ENCODE measurements at regions not wholly inside any gene's neighbourhood (a gene's known extent, or its start where the extent isn't known, plus 50 kb on each side); places are given as distances from the start of the nearest gene placed in this dataset.

DNA sequence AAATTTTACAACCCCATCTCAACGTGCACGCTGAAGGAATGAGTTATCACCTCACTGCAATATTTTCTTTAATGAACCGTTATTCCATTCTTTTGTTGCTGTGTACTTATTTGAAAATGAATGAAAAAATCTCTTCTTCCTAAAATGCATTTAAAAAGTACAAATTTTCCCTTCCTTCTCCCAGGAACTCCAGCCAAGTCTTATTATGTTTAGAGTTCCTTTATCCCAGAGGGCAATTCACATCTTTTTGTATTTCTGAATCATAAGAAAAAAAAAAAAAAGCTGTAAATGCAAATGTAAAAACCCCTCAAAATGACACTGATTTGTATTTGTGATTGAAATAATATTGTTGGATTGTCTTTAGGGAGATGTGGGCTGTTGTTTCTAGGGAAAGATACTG lies 2194.3 kb upstream of the CELF4 start:
- no peak for DNase-seq

DNA sequence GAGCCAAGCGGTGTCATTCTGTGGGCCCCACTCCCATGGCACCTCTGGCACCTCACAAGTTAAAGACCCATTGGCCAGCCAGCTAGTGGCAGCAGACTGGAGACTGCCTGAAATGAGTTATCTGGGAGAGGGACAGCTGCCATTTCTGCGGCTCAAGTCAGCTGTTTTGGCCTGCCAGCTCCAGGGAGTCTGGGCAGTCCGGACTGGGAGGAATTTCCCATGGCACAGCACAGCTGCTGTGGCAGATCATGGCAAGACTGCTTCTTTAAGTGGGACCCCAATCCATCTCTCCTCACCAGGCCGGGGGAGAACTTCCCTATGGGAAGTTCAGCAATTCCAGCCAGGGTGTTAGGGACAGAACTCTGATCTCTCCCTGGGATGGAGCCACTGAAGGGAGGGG lies 2187.6 kb upstream of the CELF4 start:
- DNase-seq = no peak

DNA sequence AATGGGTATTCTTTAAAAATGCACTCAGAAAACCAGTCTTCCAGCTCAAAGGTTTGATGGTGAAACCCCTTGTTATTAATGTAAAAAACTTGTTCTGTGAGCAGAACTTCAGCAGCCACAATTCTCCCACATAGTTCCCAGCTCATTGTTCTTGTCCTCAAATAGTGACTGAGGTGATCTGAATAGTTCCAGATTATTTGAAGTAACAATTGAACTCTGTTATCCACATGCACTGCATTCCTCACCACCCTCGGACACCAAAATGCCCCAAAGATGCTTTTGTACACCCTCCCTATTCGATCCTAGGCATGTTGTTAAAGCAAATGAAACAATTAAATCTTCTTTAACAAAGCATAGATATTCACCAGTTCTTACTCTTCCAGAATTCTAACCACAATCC lies 2186.8 kb upstream of the CELF4 start:
- no peak for DNase-seq

DNA sequence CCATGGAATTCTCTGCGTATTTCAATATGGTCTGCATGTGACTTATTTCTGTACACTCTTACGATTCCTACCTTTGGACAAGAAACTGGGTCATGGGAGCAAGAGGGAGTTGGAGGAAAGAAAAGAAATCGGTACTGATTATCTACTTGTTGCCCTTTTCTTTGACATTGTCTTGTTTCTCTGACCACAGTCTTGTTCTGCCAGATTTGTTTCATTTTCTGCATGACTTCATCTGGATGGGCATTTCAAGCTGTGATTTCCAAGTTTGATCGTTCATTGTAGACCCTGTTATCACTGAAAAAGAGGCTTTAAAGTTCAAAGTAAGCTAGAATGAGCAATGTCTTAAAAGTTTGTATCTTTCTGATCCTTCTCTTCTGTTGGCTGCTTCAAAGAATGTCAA lies 2186.3 kb upstream of the CELF4 start:
- no peak for DNase-seq

DNA sequence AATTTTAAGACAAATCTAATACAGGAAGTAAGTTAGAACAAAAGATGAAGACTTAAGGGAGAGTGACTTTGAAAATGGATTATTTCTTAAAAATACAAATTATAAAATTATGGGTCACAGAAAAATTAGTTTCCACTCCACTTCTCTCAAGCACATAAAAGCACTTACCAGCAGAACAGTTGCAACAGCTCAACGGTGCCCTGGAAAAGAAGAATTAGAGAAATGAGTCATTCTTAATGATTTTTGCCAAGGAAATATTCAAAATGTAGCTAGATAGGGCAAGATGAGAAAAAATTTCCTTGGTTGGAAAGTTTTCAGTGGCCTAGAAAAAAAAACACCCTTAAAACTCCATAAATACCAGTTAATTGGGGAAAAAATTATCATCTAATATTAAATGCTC lies 2185.6 kb upstream of the CELF4 start:
- no peak for DNase-seq

DNA sequence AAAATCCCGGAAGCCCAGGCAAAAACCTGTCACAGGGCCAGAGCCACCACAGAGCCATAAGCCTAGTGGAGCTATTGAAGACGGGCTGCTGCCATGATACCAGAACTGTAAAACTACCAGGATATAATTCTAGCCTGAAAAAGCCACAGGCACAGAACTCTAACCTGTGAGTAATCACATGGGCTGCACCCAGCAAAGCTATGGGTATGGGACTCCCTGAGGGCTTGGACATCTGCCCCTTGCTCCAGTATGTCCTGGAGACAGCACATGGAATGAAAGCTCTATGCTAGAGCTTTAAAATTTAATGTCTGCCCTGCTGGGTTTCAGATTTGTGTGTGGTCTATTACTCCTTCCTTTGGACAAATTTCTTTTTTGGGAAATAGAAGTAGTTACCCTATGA lies 2183.6 kb upstream of the CELF4 start:
- DNase-seq = no peak

DNA sequence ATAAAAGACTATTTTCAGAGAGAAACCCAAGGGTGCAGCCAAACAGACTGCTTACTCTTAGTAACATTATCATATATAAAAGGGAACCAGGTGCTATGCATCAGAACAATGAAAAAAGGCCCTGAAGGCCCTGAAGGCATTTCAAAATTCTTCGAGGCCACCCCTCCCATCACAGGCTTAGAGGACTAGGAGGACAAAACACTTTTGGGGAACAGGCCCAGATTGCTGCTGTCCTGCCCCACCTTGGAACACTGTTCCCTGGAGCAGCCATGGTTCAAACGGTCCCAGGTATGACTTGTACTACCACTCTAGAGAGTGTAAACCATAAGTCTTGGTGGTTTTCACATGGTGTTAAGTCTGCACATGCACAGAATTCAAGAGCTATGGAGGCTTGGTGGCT lies 2183.1 kb upstream of the CELF4 start:
- no peak for DNase-seq

DNA sequence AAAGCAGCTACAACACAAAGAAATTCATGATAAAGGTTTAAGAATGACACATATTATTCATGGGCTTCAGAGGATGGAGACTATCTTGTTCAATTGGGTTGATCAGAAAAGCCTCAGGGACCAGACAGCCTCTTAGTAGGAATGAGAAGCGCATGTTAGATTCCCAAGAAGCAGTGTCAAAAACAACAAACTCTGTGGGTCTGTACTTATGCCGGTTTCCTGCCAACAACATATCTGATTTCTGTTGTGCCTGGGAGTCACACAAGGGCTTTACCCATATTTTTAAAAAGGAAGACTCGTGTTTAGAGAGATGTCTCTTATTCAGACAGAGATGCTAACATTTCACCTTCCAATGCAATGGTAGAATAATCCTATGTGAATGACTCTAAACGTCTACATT lies 2180.6 kb upstream of the CELF4 start:
- no peak for DNase-seq

DNA sequence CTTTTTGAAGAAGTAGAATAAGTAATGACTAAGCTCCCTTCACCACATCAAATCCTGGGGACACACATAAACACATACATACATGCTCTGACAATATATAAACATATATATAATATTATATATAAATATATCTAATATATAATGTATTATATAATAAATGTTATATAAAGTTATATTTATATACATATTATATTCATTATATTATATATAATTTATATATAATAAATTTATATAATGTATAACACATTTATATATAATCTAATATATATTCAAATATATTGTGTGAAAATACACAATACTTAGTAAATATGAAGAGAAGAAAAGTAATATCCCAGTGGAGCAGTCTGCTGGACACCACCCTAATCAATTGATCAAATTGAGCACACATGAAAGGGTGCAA lies 2177.9 kb upstream of the CELF4 start:
- no peak for DNase-seq

DNA sequence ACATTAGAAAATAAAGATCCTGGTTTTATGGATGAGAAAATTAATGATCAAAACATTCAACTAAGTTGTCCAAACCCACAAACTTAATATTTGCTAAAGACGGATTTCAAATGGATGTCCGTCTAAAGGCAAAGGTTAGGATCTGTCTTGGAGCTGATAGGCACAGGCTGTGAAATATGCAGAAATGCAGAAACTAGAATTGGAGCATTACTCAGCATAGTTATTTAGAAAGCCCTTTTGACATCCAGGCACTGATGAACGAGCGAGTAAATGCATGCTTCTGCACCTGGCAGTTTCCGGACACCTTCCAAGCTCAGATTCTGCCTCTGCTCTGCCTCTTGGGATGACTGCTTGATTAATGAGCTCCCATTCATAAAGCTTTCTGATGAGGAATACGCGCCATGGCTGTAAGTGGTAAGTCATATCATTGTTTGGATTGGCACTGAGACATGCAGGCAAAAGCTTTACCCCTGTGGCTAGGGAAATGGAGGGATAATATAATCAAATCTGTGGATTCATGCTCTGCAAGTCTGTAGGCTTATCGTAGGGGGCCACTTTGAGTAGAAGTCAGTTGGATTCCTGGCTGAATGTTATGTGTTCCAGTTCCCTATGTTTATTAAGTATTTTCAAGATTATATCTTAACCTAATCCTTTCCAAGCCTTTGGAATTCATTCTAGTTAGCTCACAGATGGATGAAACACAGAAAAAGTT lies 2176.3 kb upstream of the CELF4 start:
- no peak for DNase-seq

DNA sequence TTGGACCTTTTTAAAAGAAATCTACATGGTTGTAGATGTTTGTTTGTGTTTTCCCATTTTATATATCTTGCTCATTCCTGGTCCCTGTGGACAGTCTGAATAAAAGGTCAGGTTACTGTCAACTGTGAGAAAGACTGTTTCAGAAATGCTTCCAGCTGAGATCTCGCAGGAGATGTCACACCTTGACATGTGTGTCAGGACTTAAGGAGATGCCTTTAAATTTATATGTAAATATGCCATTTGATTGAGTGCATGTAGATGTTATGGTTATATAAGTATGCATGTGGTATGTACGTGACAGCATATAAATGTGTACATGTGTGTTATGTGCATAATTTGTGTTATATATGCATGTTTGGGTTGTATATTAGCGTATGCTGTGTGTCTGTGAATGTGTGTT lies 2172.3 kb upstream of the CELF4 start:
- no peak for DNase-seq

DNA sequence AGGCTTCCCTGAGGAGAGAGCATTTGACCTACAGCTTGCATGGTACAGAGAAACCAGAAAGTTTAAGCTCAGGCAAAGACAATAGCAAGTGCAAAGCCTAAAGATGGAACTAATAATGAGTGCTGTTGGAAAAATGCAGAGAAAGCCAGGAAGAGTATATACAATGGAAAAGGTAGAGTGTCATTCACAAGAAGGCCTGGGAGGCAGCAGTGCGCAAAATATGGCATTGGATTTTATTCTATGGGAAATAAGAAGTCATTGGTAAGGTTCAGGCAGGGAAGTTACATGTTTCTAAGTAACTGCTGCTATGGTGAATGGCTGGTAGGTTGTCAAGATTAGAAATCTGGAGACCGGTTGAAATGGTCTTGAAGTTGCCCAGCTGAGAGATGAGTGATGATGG lies 2167.3 kb upstream of the CELF4 start:
- no peak for DNase-seq

DNA sequence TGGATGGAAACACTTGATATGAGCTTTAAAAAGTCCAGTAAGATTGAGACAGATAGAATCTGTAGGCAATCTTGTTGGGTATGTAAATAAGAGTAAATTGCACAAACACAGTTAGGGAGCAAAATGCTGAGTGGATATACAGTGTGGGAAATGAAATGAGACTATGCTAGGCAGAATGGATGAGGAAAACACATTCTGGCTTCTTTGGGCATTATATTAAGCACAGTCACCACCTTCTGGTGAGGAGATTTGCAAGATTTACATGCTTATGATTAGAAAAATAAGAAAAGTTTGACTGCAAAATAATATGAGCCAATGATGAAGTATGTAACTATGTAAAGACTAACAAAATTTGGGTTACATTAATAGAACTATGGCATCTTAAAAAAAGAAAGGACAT lies 2165.0 kb upstream of the CELF4 start:
- no peak for DNase-seq

DNA sequence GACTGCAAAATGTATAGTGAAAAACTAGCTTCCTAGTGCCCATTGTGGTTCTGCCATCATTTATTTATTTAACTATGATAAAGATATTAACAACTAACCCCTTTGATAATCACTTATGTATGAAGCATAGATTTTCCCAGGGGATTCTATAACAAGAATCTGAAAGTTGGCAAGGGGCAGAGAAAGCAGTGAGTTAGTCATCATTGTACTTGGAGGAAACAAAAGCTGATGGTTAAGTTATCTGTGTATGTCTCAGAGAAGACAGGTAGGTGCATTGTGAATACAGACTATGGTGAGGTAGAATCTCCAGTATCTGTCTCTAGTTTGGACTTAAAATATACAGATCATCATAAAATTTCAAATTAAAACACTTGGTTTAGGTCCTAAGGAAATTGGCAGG lies 2159.1 kb upstream of the CELF4 start:
- DNase-seq = no peak

DNA sequence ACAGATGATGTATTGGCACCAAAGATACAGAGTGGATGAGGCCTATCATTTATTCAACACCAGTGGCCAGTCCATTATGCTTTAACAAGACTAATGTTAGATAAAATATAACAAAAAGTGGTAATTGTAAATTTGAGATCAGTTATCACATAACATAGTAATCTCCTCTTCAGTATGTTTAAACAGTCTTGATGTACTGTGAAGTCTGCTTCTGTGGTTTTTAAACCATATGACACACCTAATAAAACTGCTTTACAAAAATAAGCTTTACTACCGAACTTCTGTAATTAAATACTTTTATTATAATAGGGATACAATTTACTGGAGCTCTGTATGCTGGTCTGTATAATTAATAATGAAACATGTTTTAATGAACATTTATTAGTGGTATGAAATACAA lies 2156.1 kb upstream of the CELF4 start:
- DNase-seq = no peak

DNA sequence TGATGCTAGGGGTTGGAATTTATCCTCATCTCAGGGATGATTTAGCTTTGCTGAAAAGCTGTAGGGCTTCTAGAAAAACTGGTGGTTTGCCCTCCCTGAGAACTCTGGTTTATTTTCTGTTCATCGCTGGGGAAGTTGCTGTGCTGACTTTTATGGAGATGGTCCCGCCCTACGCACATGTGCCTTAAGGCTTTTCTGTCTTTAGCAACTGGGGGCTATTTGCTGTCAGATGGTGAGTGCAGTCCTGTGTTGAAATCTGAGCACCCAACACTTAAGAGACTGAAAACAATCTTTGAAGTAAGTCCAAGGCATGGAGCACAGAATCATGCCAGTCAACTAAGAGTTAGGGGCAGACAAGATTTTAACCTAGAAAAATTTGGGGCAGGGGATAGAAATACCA lies 2148.4 kb upstream of the CELF4 start:
- DNase-seq = no peak

DNA sequence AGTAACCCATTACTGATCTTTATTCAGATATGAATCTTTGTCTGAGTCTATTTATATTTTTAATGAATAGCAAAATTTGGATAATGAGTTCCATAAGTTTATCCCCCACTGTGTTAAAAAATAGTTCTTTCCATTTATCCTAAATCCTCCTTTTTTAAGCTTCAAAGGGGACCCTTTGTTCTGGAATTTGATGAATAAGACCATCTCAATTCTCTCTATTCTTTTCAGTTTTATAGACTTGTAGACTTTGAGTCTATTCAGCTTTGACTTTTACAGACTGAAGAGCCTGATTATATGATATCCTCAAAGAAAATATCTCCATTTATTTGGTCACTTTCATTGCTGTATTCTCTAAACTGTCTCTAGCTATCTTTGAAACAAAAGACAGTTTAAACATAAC lies 2146.1 kb upstream of the CELF4 start:
- DNase-seq = no peak

DNA sequence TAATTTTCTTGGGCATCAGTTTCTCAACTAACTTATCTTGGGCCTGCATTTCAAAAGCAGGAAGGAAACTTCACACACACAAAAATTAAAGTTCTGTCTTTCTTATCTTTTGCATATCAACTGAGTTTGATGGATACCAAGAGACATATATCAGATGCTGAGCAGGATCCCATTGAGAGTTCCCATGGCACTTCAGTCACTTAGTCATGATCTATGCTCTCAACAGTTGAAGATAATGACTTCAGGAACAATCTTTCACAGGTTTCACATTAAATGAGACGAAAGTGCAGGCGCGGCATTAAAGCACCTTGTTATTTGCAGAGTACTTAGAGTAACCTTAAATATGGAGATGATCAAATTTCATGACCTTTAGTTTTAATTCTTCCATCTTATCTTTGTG lies 2139.8 kb upstream of the CELF4 start:
- no peak for DNase-seq

DNA sequence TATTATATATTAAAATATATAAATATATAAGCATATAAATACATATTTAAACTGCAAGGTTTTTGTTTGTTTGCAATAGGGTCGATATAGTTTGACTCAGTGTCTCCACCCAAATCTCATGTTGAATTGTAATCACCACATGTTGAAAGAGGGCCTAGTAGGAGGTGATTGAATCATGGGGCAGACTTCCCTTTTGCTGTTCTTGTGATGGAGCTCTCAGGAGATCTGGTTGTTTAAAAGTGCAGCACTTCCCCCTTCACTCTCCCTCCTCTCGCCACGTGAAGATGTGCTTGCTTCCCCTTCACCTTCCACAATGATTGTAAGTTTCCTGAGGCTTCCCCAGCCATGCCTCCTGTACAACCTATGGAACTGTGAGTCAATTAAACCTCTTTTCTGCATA lies 2137.3 kb upstream of the CELF4 start:
- DNase-seq = no peak

DNA sequence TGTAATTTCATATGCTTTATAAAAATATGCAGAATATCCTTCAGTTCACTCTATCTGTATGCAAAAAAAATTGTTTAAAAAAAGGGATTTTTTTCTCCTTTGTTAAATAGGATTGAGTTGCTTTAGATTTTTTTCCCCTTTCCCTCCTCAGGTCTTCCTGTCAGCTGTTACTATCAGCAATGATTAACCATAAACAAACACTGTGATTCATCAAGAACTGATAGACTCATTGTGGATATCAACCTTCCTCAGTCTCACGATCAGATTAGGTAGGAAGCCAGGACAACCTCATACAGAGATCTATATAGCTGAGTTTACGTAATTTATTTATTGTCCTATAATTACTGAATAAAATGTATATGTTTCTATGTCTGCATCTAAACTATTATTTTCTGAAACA lies 2136.2 kb upstream of the CELF4 start:
- no peak for DNase-seq

DNA sequence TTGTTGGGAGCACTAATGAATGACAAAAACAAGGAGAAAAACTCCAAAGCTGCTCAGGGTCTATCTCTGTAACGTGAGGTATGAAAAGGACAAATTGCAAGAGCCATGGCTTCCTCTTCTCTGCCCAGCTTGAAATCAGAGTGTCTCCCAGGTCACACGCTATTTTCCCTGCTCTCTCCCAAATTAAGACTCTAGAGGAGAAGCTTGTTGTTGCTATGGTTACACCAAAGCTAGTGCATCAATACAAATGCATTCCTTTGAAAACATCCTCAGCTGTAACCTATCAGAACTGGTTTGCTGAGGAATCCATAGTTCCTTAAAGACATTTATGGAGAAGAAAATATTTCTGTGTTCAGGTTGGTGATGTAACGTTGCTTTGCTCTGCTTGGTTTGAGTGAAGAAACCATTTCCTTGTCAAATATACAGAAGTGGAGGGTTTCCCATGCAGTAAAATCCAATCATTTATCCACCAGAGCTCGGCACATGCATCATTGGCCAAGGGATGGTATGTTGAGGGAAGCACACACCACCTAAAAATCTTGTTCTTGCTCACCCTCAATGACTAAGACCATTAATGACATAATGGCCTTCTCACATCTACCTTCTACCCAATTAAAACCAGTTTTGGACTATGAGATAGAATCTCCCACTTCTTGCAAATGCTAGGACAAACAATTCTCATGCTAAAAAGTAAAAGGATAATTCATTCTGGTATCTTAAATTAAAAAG lies 2135.6 kb upstream of the CELF4 start:
- DNase-seq = peak in 1 of 2 donors; percentile 35

DNA sequence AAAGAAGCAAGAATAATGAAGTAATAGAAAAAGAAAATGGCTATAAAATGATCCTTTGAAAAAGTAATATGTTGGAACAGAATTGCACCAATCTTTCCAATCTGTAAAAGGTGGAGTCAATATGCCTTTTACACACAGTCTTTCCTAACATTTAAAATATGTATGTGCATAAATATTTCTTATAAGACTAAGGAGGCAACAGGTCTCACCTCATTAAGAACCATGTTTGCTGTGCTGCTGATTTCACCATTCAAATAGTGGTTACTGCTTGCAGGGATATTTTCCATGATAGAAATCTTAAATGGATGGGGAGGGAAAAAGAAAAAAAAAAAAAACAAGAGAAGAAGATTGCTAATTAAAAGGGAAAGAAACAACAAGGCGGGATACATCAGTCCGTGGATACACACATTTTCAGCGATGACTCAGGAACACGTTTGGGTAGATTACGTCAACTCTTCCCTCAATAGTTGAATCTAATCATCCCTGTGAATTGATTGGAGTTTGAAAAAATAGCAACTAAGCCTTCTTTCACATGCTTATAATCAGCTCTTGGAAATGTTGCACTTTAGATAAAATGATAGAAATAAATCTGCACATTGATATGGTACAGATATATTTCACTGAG lies 2133.9 kb upstream of the CELF4 start:
- DNase-seq = peak in 1 of 2 donors; percentile 4

DNA sequence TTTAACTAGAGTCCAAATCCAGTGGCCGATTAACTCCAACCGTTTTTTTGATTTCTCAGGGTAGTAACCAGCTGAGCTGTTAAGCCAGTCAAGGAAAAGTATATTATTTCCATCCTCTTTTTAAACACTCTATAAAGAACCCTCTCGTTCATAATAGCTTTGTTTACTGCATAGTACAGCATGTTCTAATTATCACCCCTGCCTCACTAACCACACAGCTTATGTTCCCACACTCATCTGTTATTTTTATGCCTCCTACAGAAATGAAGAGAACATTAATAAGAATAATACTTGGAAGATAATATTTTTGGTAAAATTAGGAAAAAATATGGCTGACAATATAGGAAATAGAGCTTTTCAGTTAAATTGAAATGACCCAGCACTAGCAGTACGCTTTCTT lies 2132.8 kb upstream of the CELF4 start:
- no peak for DNase-seq

DNA sequence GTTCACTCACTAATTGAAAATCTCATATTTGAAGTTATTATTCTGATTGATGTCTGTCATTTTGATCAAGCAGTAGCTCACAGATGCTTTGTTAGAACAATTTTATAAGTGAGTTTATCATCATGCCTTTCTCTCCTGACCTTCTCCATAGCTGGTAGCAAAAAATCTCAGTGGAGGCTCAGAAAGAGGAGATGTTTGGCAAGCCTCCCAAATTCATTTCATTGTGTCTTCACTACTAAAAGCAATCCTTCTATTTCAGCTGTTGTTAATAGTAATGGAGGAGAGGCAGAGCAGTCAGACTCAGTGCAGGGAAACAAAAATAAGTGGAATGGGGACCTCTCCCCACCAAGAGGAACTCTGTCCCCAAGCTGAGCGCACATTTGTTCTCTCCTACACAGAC lies 2127.8 kb upstream of the CELF4 start:
- DNase-seq = no peak

Data from hippocampal formation (tissue), 2 donors.